Transverse colon (tissue), 4 donors: ENCODE measurements at regions not wholly inside any gene's neighbourhood (a gene's known extent, or its start where the extent isn't known, plus 50 kb on each side); places are given as distances from the start of the nearest gene placed in this dataset.

Source experiments
- EP300 ChIP-seq: sonication (generic); formaldehyde crosslinking; IDR thresholded peaks from one replicate; pipeline ENCODE4 v1.6.1; 2017; ENCODE audit warnings: antibody characterized with exemption, low read depth
- POLR2A ChIP-seq: fragments of 450-650 bp; IDR thresholded peaks from one replicate; pipeline ENCODE4 v1.6.1; 2016; ENCODE audit warnings: antibody characterized with exemption, mild to moderate bottlenecking, moderate library complexity
- POLR2AphosphoS5 ChIP-seq, 3 donors: sonication (generic); formaldehyde crosslinking; IDR thresholded peaks; one replicate each; pipeline ENCODE4 v1.6.1; 2016; ENCODE audit warnings: antibody characterized with exemption in 3 of 3
- TF ChIP-seq, protein P1 (sequence below), 5 experiments: fragments of 200-600 bp in 3 of 5; fragments of 450-650 bp in 2 of 5; sonication (generic) in 3 of 5; IDR thresholded peaks; 1 replicate in 2 of 5; 2 replicates in 3 of 5; pipeline ENCODE4 v1.5.1; 2016 to 2017; ENCODE audit warnings: antibody characterized with exemption in 5 of 5, inconsistent platforms in 3 of 5, mild to moderate bottlenecking in 2 of 5, moderate library complexity in 1 of 5

DNA sequence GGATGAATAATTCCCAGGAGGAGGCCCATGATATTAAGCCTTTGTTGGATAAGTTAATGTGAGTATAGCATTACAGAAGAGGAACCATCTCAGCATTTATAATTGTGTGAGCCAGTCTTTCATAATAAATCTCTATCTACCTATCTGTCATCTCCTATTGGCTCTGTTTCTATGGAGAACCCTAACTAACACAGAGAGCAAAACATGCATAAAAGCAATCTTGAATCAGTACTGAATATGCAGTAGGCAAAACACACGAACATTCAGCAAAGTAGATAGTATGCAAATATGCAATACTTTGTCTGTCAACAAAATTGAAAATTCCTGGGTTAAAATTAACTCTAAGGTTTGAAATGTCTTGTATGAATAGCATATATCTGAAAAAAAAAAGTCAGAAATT, 966.3 kb downstream of the DIAPH3 start:
- TF ChIP-seq, protein P1, sequence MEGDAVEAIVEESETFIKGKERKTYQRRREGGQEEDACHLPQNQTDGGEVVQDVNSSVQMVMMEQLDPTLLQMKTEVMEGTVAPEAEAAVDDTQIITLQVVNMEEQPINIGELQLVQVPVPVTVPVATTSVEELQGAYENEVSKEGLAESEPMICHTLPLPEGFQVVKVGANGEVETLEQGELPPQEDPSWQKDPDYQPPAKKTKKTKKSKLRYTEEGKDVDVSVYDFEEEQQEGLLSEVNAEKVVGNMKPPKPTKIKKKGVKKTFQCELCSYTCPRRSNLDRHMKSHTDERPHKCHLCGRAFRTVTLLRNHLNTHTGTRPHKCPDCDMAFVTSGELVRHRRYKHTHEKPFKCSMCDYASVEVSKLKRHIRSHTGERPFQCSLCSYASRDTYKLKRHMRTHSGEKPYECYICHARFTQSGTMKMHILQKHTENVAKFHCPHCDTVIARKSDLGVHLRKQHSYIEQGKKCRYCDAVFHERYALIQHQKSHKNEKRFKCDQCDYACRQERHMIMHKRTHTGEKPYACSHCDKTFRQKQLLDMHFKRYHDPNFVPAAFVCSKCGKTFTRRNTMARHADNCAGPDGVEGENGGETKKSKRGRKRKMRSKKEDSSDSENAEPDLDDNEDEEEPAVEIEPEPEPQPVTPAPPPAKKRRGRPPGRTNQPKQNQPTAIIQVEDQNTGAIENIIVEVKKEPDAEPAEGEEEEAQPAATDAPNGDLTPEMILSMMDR (IDR thresholded peaks at IDR 0.05) = no peak
- TF ChIP-seq POLR2A (no peak), EP300 (no peak), POLR2AphosphoS5 (IDR thresholded peaks at IDR 0.05) (no peak)
